IMR-90 (cell line): ENCODE measurements at regions not wholly inside any gene's neighbourhood (a gene's known extent, or its start where the extent isn't known, plus 50 kb on each side); places are given as distances from the start of the nearest gene placed in this dataset.

Experiments
- ATAC-seq: fragments of 200-7000 bp; cut with Tn5 transposase; 2 replicates; pipeline ENCODE4 v1.9.1; 2020; ENCODE audit warnings: low read depth, mild to moderate bottlenecking, moderate library complexity
- BruUV-seq: library from RNA; stranded (reverse); fragments of 400-500 nt; replicated peaks from 2 replicates; lab custom pipeline; 2021; lab: Mats Ljungman, UMichigan
- CTCF ChIA-PET: fragments of 300-600 bp; formaldehyde crosslinking; extraction: SDS; loops from one replicate; lab custom pipeline; 2021; ENCODE audit warnings: antibody characterized with exemption; lab: Yijun Ruan, JAX
- POLR2A ChIA-PET: fragments of 300-600 bp; sonication (Branson Sonifier 250); formaldehyde crosslinking; loops from one replicate; lab custom pipeline; 2022; ENCODE audit warnings: antibody characterized with exemption; ENCODE audit not compliant: unreplicated experiment; lab: Charles Lee
- DNase-seq: peaks from one replicate; pipeline ENCODE4 v3.0.0; 2013
- H2AFZ ChIP-seq: replicated peaks from 2 replicates; pipeline ENCODE3; 2013; ENCODE audit warnings: low read length, mild to moderate bottlenecking; ENCODE audit not compliant: poor library complexity
- H2AK5ac ChIP-seq: 2 replicates; pipeline ENCODE4 v1.6.1; 2013; ENCODE audit warnings: low read depth, low read length, inconsistent platforms
- H2AK9ac ChIP-seq: replicated peaks from 2 replicates; pipeline ENCODE3; 2013; ENCODE audit warnings: mild to moderate bottlenecking, low read depth, low read length, moderate library complexity; ENCODE audit not compliant: poor library complexity
- H2BK120ac ChIP-seq: 2 replicates; pipeline ENCODE4 v1.6.1; 2013; ENCODE audit warnings: low read depth, low read length, inconsistent platforms
- H2BK15ac ChIP-seq: 3 replicates; pipeline ENCODE4 v1.6.1; 2013; ENCODE audit warnings: low read depth, low read length, inconsistent platforms
- H2BK20ac ChIP-seq: 2 replicates; pipeline ENCODE4 v1.6.1; 2013; ENCODE audit warnings: low read depth, mild to moderate bottlenecking, inconsistent platforms, low read length, moderate library complexity
- H2BK5ac ChIP-seq: 2 replicates; pipeline ENCODE4 v1.6.1; 2013; ENCODE audit warnings: mild to moderate bottlenecking, low read depth, low read length, inconsistent platforms; ENCODE audit not compliant: poor library complexity, severe bottlenecking
- H3K14ac ChIP-seq: replicated peaks from 2 replicates; pipeline ENCODE4 v1.6.1; 2013; ENCODE audit warnings: low read depth, low read length, inconsistent platforms
- H3K18ac ChIP-seq: 2 replicates; pipeline ENCODE4 v1.6.1; 2013; ENCODE audit warnings: low read depth, low read length, control low read depth
- H3K23ac ChIP-seq: 2 replicates; pipeline ENCODE4 v1.6.1; 2013; ENCODE audit warnings: low read depth, low read length, inconsistent platforms
- H3K27ac ChIP-seq: 2 replicates; pipeline ENCODE4 v1.5.1; 2013; ENCODE audit warnings: mild to moderate bottlenecking, control low read depth, low read length; ENCODE audit not compliant: insufficient read depth
- H3K27me3 ChIP-seq: 2 replicates; pipeline ENCODE4 v1.6.1; 2013; ENCODE audit warnings: low read length; ENCODE audit not compliant: control insufficient read depth, insufficient read depth
- H3K36me3 ChIP-seq: 2 replicates; pipeline ENCODE4 v1.6.1; 2013; ENCODE audit warnings: low read length, mixed read lengths; ENCODE audit not compliant: control insufficient read depth, insufficient read depth
- H3K4ac ChIP-seq: 2 replicates; pipeline ENCODE4 v1.6.1; 2013; ENCODE audit warnings: low read depth, low read length, inconsistent platforms
- H3K4me1 ChIP-seq: 2 replicates; pipeline ENCODE4 v1.6.1; 2013; ENCODE audit warnings: low read length, mixed read lengths; ENCODE audit not compliant: control insufficient read depth, insufficient read depth
- H3K4me2 ChIP-seq: 2 replicates; pipeline ENCODE4 v1.6.1; 2013; ENCODE audit warnings: low read depth, mild to moderate bottlenecking, control low read depth, low read length, moderate library complexity
- H3K4me3 ChIP-seq: 2 replicates; pipeline ENCODE4 v1.5.1; 2013; ENCODE audit warnings: low read depth, mild to moderate bottlenecking, control low read depth, low read length, moderate library complexity; ENCODE audit not compliant: insufficient read depth
- H3K56ac ChIP-seq: 2 replicates; pipeline ENCODE4 v1.6.1; 2013; ENCODE audit warnings: low read length, inconsistent platforms; ENCODE audit not compliant: insufficient read depth; ENCODE audit errors: extremely low read depth
- H3K79me1 ChIP-seq, 2 experiments: 2 replicates each; pipeline ENCODE4 v1.6.1; 2013; ENCODE audit warnings: low read length in 2 of 2, inconsistent platforms in 1 of 2, low read depth in 1 of 2
- H3K9ac ChIP-seq: 2 replicates; pipeline ENCODE4 v1.6.1; 2013; ENCODE audit warnings: low read depth, low read length, control low read depth
- H3K9me1 ChIP-seq: 2 replicates; pipeline ENCODE4 v1.6.1; 2013; ENCODE audit warnings: low read length, inconsistent platforms; ENCODE audit not compliant: insufficient read depth
- H3K9me3 ChIP-seq: 2 replicates; pipeline ENCODE4 v1.6.1; 2013; ENCODE audit warnings: low read length; ENCODE audit not compliant: control insufficient read depth, insufficient read depth
- H4K20me1 ChIP-seq: 2 replicates; pipeline ENCODE4 v1.6.1; 2013; ENCODE audit warnings: low read length, inconsistent platforms; ENCODE audit not compliant: insufficient read depth
- H4K5ac ChIP-seq: 2 replicates; pipeline ENCODE4 v1.6.1; 2013; ENCODE audit warnings: mild to moderate bottlenecking, low read depth, low read length, control low read depth
- H4K8ac ChIP-seq, 2 experiments: 2 replicates each; pipeline ENCODE4 v1.6.1; 2013; ENCODE audit warnings: low read depth in 2 of 2, low read length in 2 of 2, control low read depth in 1 of 2, inconsistent platforms in 1 of 2
- H4K91ac ChIP-seq: 2 replicates; pipeline ENCODE4 v1.6.1; 2013; ENCODE audit warnings: low read depth, low read length, inconsistent platforms; ENCODE audit not compliant: insufficient read depth
- BHLHE40 ChIP-seq: fragments of 150-350 bp; IDR thresholded peaks from 2 replicates; pipeline ENCODE4 v1.6.1; 2016; ENCODE audit warnings: mild to moderate bottlenecking, low read depth, low read length
- CHD1 ChIP-seq: IDR thresholded peaks from 2 replicates; pipeline ENCODE4 v1.6.1; 2012; ENCODE audit warnings: low read depth, low read length, improper control_type of control experiment
- ELK1 ChIP-seq: fragments of 150-350 bp; IDR thresholded peaks from 2 replicates; pipeline ENCODE4 v1.6.1; 2016; ENCODE audit warnings: low read depth, mild to moderate bottlenecking, low read length, moderate library complexity, borderline replicate concordance
- FOS ChIP-seq: fragments of 150-350 bp; IDR thresholded peaks from 2 replicates; pipeline ENCODE4 v1.6.1; 2016; ENCODE audit warnings: low read depth, low read length
- MAZ ChIP-seq: IDR thresholded peaks from 2 replicates; pipeline ENCODE4 v1.6.1; 2012; ENCODE audit warnings: low read depth, mild to moderate bottlenecking, low read length, improper control_type of control experiment, moderate library complexity, borderline replicate concordance
- MXI1 ChIP-seq: IDR thresholded peaks from 2 replicates; pipeline ENCODE4 v1.6.1; 2012; ENCODE audit warnings: low read depth, mild to moderate bottlenecking, low read length, moderate library complexity, borderline replicate concordance
- RCOR1 ChIP-seq: IDR thresholded peaks from 2 replicates; pipeline ENCODE4 v1.6.1; 2012; ENCODE audit warnings: mild to moderate bottlenecking, low read length, improper control_type of control experiment; ENCODE audit not compliant: insufficient replicate concordance
- SMC3 ChIP-seq: fragments of 150-350 bp; IDR thresholded peaks from 2 replicates; pipeline ENCODE4 v1.6.1; 2016; ENCODE audit warnings: low read depth, mild to moderate bottlenecking, antibody characterized with exemption, low read length, moderate library complexity
- WGBS, 2 experiments: methylation state at CpG; one replicate each; pipeline versions ENCODE4 v1.1.5 to v1.1.7; 2013; ENCODE audit warnings: missing lambda C conversion rate in 2 of 2; ENCODE audit not compliant: insufficient read length in 1 of 2; ENCODE audit errors: extremely low coverage in 2 of 2; 5-methylcytosine and 5-hydroxymethylcytosine counted together
- dilution Hi-C: fragments of 300-500 bp; cut with HindIII; formaldehyde crosslinking; loops from one replicate; pipeline ENCODE4 v1.14.3; 2018; ENCODE audit warnings: low sequenced_read_pairs; ENCODE audit not compliant: unreplicated experiment
- in situ Hi-C: fragments of 300-500 bp; cut with MboI; formaldehyde crosslinking; loops from 3 replicates; pipeline ENCODE4 v1.14.3; 2019; ENCODE audit warnings: low sequenced_read_pairs, inconsistent platforms, mixed read lengths
- intact Hi-C: fragments of 100-400 bp; cut with micrococcal nuclease; formaldehyde crosslinking; loops from 2 replicates; pipeline ENCODE4 v1.10.0; 2022
- TF ChIP-seq, protein P1 (sequence below): conservative IDR thresholded peaks from 2 replicates; pipeline ENCODE4 v1.5.1; 2012; ENCODE audit warnings: mild to moderate bottlenecking, low read depth, low read length, improper control_type of control experiment

- ATAC-seq (no peak), DNase-seq (peak; percentile 11)
- Histone ChIP-seq H3K56ac (no peak overlapping the region), H3K4me1 (peaks cover 1% of the 10 kb centered on the region; the same call in 1 of the 2 replicates), H4K20me1 (no peaks in the 10 kb centered on the region), H4K91ac (no peak overlapping the region), H3K18ac (no peak overlapping the region), H3K9ac (no peak overlapping the region), H4K5ac (no peak overlapping the region), H3K4ac (no peak overlapping the region), H2AK5ac (no peak overlapping the region), H3K36me3 (no peaks in the 10 kb centered on the region), H2BK120ac (no peak overlapping the region), H3K9me3 (no peaks in the 10 kb centered on the region), H3K14ac (no peak overlapping the region), H3K9me1 (no peaks in the 10 kb centered on the region; the same call in 1 of the 2 replicates), H3K4me2 (no peak overlapping the region), H2BK20ac (no peak overlapping the region), H2AFZ (no peak overlapping the region), H2AK9ac (no peak overlapping the region), H4K8ac (no peak overlapping the region), H3K27me3 (no peaks in the 10 kb centered on the region), H3K23ac (no peak overlapping the region), H3K27ac (no peak overlapping the region), H3K79me1 (no peaks in the 10 kb centered on the region), H2BK15ac (no peak overlapping the region), H2BK5ac (no peak overlapping the region), H3K4me3 (no peak overlapping the region)
- ChIA-PET POLR2A (no interaction called here), CTCF (no interaction called here)
- no TSS peak for BruUV-seq
- no CpG with 5 or more reads among the region's 1 CpG for WGBS, 2 experiments
- dilution Hi-C loops, result no loop called here
- intact Hi-C loops, result no loop called here
- TF ChIP-seq CHD1 (no peak), RCOR1 (no peak), SMC3 (no peak), BHLHE40 (no peak), ELK1 (no peak), FOS (no peak), MAZ (no peak), MXI1 (no peak)
- TF ChIP-seq, protein P1, sequence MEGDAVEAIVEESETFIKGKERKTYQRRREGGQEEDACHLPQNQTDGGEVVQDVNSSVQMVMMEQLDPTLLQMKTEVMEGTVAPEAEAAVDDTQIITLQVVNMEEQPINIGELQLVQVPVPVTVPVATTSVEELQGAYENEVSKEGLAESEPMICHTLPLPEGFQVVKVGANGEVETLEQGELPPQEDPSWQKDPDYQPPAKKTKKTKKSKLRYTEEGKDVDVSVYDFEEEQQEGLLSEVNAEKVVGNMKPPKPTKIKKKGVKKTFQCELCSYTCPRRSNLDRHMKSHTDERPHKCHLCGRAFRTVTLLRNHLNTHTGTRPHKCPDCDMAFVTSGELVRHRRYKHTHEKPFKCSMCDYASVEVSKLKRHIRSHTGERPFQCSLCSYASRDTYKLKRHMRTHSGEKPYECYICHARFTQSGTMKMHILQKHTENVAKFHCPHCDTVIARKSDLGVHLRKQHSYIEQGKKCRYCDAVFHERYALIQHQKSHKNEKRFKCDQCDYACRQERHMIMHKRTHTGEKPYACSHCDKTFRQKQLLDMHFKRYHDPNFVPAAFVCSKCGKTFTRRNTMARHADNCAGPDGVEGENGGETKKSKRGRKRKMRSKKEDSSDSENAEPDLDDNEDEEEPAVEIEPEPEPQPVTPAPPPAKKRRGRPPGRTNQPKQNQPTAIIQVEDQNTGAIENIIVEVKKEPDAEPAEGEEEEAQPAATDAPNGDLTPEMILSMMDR, result no peak
- in situ Hi-C loops, result no loop called here
Observed at GRCh38 chr14:80271389-80271788, 60.1 kb upstream of the DIO2 start.
